H9 (cell line): ENCODE measurements at regions not wholly inside any gene's neighbourhood (a gene's known extent, or its start where the extent isn't known, plus 50 kb on each side); places are given as distances from the start of the nearest gene placed in this dataset.

ENCODE experiments used
- DNase-seq: peaks from one replicate; pipeline ENCODE4 v3.0.0-alpha.2; 2017
- H2AFZ ChIP-seq: one replicate; pipeline ENCODE4 v1.6.1; 2013; ENCODE audit warnings: mild to moderate bottlenecking, low read length, control low read depth, moderate library complexity
- H2AK5ac ChIP-seq: 2 replicates; pipeline ENCODE4 v1.6.1; 2013; ENCODE audit warnings: low read length, control low read depth, mixed read lengths; ENCODE audit not compliant: insufficient read length
- H2BK120ac ChIP-seq: one replicate; pipeline ENCODE4 v1.6.1; 2013; ENCODE audit warnings: low read depth, mild to moderate bottlenecking, low read length, control low read depth, inconsistent platforms; ENCODE audit not compliant: poor library complexity, severe bottlenecking
- H2BK12ac ChIP-seq: 2 replicates; pipeline ENCODE4 v1.6.1; 2013; ENCODE audit warnings: low read length, control low read depth, mixed read lengths, low read depth; ENCODE audit not compliant: insufficient read length
- H2BK15ac ChIP-seq: 2 replicates; pipeline ENCODE4 v1.6.1; 2013; ENCODE audit warnings: low read depth, low read length, control low read depth
- H2BK20ac ChIP-seq: one replicate; pipeline ENCODE4 v1.6.1; 2013; ENCODE audit warnings: low read depth, mild to moderate bottlenecking, low read length, control low read depth, inconsistent platforms; ENCODE audit not compliant: poor library complexity, severe bottlenecking
- H2BK5ac ChIP-seq: 2 replicates; pipeline ENCODE4 v1.6.1; 2013; ENCODE audit warnings: low read length, control low read depth, mixed read lengths; ENCODE audit not compliant: insufficient read length
- H3K14ac ChIP-seq: 2 replicates; pipeline ENCODE4 v1.6.1; 2013; ENCODE audit warnings: low read length, control low read depth; ENCODE audit not compliant: insufficient read depth
- H3K18ac ChIP-seq: 2 replicates; pipeline ENCODE4 v1.6.1; 2013; ENCODE audit warnings: low read depth, mild to moderate bottlenecking, mixed read lengths, low read length, control low read depth; ENCODE audit not compliant: insufficient read length
- H3K23ac ChIP-seq: 2 replicates; pipeline ENCODE4 v1.6.1; 2013; ENCODE audit warnings: low read length, control low read depth, mixed read lengths, low read depth; ENCODE audit not compliant: insufficient read length
- H3K23me2 ChIP-seq: 2 replicates; pipeline ENCODE4 v1.6.1; 2013; ENCODE audit warnings: low read depth, mild to moderate bottlenecking, mixed read lengths, low read length, control low read depth; ENCODE audit not compliant: insufficient read length, poor library complexity, severe bottlenecking
- H3K27ac ChIP-seq: 2 replicates; pipeline ENCODE4 v1.5.1; 2013; ENCODE audit warnings: low read length, control low read depth, mixed read lengths, low read depth; ENCODE audit not compliant: insufficient read length
- H3K27me3 ChIP-seq: 2 replicates; pipeline ENCODE4 v1.6.1; 2013; ENCODE audit warnings: low read length, control low read depth, inconsistent platforms; ENCODE audit not compliant: insufficient read depth
- H3K4ac ChIP-seq: 2 replicates; pipeline ENCODE4 v1.6.1; 2013; ENCODE audit warnings: low read depth, mild to moderate bottlenecking, control low read depth, inconsistent platforms, low read length, moderate library complexity
- H3K4me1 ChIP-seq: 2 replicates; pipeline ENCODE4 v1.6.1; 2013; ENCODE audit warnings: low read length, control low read depth, inconsistent platforms; ENCODE audit not compliant: insufficient read depth
- H3K4me2 ChIP-seq: 2 replicates; pipeline ENCODE4 v1.6.1; 2013; ENCODE audit warnings: low read length, control low read depth, mixed read lengths; ENCODE audit not compliant: insufficient read length, insufficient read depth
- H3K56ac ChIP-seq: 2 replicates; pipeline ENCODE4 v1.6.1; 2013; ENCODE audit warnings: low read depth, mild to moderate bottlenecking, mixed read lengths, low read length, control low read depth; ENCODE audit not compliant: insufficient read length
- H3K79me1 ChIP-seq: 2 replicates; pipeline ENCODE4 v1.6.1; 2013; ENCODE audit warnings: low read depth, mild to moderate bottlenecking, moderate library complexity, low read length, control low read depth, inconsistent platforms; ENCODE audit not compliant: insufficient read depth, poor library complexity, severe bottlenecking
- H3K79me2 ChIP-seq: 2 replicates; pipeline ENCODE4 v1.6.1; 2013; ENCODE audit warnings: low read length, control low read depth, inconsistent platforms; ENCODE audit not compliant: insufficient read depth
- H3K9ac ChIP-seq: 2 replicates; pipeline ENCODE4 v1.6.1; 2013; ENCODE audit warnings: low read length, control low read depth, mixed read lengths; ENCODE audit not compliant: insufficient read length; ENCODE audit errors: extremely low read depth
- H3K9me3 ChIP-seq: one replicate; pipeline ENCODE4 v1.6.1; 2013; ENCODE audit warnings: low read depth, low read length, inconsistent platforms; ENCODE audit not compliant: control insufficient read depth
- H3T11ph ChIP-seq: one replicate; pipeline ENCODE4 v1.6.1; 2013; ENCODE audit warnings: mild to moderate bottlenecking, low read length, control low read depth, inconsistent platforms
- H4K20me1 ChIP-seq: one replicate; pipeline ENCODE4 v1.6.1; 2013; ENCODE audit not compliant: control insufficient read depth, insufficient read length, insufficient read depth
- H4K5ac ChIP-seq: 2 replicates; pipeline ENCODE4 v1.6.1; 2013; ENCODE audit warnings: low read depth, mild to moderate bottlenecking, mixed read lengths, low read length, control low read depth; ENCODE audit not compliant: insufficient read length
- H4K8ac ChIP-seq: replicated peaks from 2 replicates; pipeline ENCODE4 v1.6.1; 2013; ENCODE audit warnings: low read length, control low read depth, mixed read lengths, low read depth; ENCODE audit not compliant: insufficient read length
- H4K91ac ChIP-seq: 2 replicates; pipeline ENCODE4 v1.6.1; 2013; ENCODE audit warnings: low read depth, mild to moderate bottlenecking, moderate library complexity, mixed read lengths, low read length, control low read depth; ENCODE audit not compliant: insufficient read length
- H3K27ac Mint-ChIP-seq, 3 experiments: 2 replicates in 2 of 3; 3 replicates in 1 of 3; pipeline ENCODE4 v1.8.0; 2020 to 2021; ENCODE audit warnings: mixed read lengths in 3 of 3, mild to moderate bottlenecking in 1 of 3, moderate library complexity in 1 of 3
- H3K27me3 Mint-ChIP-seq: 2 replicates; pipeline ENCODE4 v1.8.0; 2021; ENCODE audit warnings: low read depth, mild to moderate bottlenecking, moderate library complexity, mixed read lengths
- H3K36me3 Mint-ChIP-seq, 3 experiments: 2 replicates in 2 of 3; 3 replicates in 1 of 3; pipeline ENCODE4 v1.8.0; 2020 to 2021; ENCODE audit warnings: low read depth in 3 of 3, mixed read lengths in 3 of 3; ENCODE audit not compliant: insufficient read depth in 1 of 3
- H3K4me1 Mint-ChIP-seq, 2 experiments: 2 replicates each; pipeline ENCODE4 v1.8.0; 2020; ENCODE audit warnings: mixed read lengths in 2 of 2
- H3K4me3 Mint-ChIP-seq, 2 experiments: 2 replicates in 1 of 2; 3 replicates in 1 of 2; pipeline ENCODE4 v1.8.0; 2020 to 2021; ENCODE audit warnings: mild to moderate bottlenecking in 2 of 2, mixed read lengths in 2 of 2, moderate library complexity in 1 of 2
- H3K9me3 Mint-ChIP-seq, 2 experiments: 2 replicates in 1 of 2; 3 replicates in 1 of 2; pipeline ENCODE4 v1.8.0; 2020; ENCODE audit warnings: mild to moderate bottlenecking in 2 of 2, mixed read lengths in 2 of 2, moderate library complexity in 1 of 2
- CTCF ChIP-seq: fragments of 200-600 bp; sonication (generic); conservative IDR thresholded peaks from 3 replicates; pipeline ENCODE4 v1.8.0; 2021; ENCODE audit warnings: antibody characterized with exemption, mild to moderate bottlenecking
- WGBS: extraction: QIAGEN DNeasy Blood & Tissue Kit; methylation state at CpG from one replicate; pipeline ENCODE4 v1.1.7; 2013; ENCODE audit warnings: missing lambda C conversion rate, low lambda C conversion rate, mixed read lengths; ENCODE audit not compliant: insufficient read length; ENCODE audit errors: extremely low coverage; 5-methylcytosine and 5-hydroxymethylcytosine counted together

DNA sequence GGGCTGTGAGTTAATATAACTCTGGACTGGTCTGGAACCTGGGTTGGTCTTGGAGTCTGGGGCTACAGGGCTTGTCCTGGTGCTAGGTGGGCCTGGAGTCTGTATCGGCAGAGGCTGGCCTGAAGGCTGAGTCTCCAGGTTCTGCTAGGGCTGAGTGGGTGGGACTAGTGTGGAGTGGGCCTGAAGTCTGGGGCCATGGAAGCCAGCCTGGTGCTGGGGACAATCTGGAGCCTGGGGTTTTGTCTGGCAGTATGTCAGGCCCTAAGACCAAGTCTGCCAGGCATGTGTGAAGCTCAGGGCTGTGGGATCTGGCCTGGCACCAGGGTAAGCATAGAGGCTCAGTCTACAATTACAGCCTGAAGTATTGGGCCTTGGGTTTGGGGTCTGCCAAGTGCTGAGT, 742.6 kb upstream of the GRIA3 start:
- no peaks in the 10 kb centered on the region for H3K23me2 ChIP-seq
- Mint-ChIP-seq H3K27me3 (no peaks in the 10 kb centered on the region; the same call in 1 of the 2 replicates), H3K27ac (no peak overlapping the region), H3K36me3 (peaks cover 3 to 4% (median 3%) of the 10 kb centered on the region in 3 experiments; a peak in 2 of 7 replicates), H3K9me3 (peaks cover 13 to 71% of the 10 kb centered on the region in 2 experiments), H3K4me3 (no peak overlapping the region), H3K4me1 (no peaks in the 10 kb centered on the region)
- no peak overlapping the region for H3K4me2 ChIP-seq
- no peak overlapping the region for H2AFZ ChIP-seq
- H3K79me2 ChIP-seq = no peaks in the 10 kb centered on the region
- H2BK12ac ChIP-seq = no peak overlapping the region
- no peak overlapping the region for H2BK15ac ChIP-seq
- no peaks in the 10 kb centered on the region for H4K20me1 ChIP-seq
- no peak overlapping the region for H3K9ac ChIP-seq
- H4K91ac ChIP-seq = no peak overlapping the region
- H3K4ac ChIP-seq = no peak overlapping the region
- DNase-seq = no peak
- no peak overlapping the region for H3K56ac ChIP-seq
- H3K18ac ChIP-seq = no peak overlapping the region
- no peak overlapping the region for H2BK5ac ChIP-seq
- no peak overlapping the region for H3K27ac ChIP-seq
- TF ChIP-seq CTCF = no peak
- H3K23ac ChIP-seq = no peak overlapping the region
- no peaks in the 10 kb centered on the region for H3K4me1 ChIP-seq
- H3K27me3 ChIP-seq = no peaks in the 10 kb centered on the region
- no peak overlapping the region for H2BK120ac ChIP-seq
- H2AK5ac ChIP-seq = no peak overlapping the region
- no peak overlapping the region for H4K8ac ChIP-seq
- peaks cover 38% of the 10 kb centered on the region for H3K9me3 ChIP-seq
- H3T11ph ChIP-seq = no peak overlapping the region
- no CpG with 5 or more reads among the region's 1 CpG for WGBS
- no peak overlapping the region for H2BK20ac ChIP-seq
- no peaks in the 10 kb centered on the region for H3K79me1 ChIP-seq
- H3K14ac ChIP-seq = no peak overlapping the region
- no peak overlapping the region for H4K5ac ChIP-seq
